ENCODE measurements at regions not wholly inside any gene's neighbourhood (a gene's known extent, or its start where the extent isn't known, plus 50 kb on each side); places are given as distances from the start of the nearest gene placed in this dataset.
"Not testable (repeated sequence)": the region's sequence is repeated elsewhere in the genome, so short reads cannot be mapped to it uniquely, and the experiment has no call there.

DNA sequence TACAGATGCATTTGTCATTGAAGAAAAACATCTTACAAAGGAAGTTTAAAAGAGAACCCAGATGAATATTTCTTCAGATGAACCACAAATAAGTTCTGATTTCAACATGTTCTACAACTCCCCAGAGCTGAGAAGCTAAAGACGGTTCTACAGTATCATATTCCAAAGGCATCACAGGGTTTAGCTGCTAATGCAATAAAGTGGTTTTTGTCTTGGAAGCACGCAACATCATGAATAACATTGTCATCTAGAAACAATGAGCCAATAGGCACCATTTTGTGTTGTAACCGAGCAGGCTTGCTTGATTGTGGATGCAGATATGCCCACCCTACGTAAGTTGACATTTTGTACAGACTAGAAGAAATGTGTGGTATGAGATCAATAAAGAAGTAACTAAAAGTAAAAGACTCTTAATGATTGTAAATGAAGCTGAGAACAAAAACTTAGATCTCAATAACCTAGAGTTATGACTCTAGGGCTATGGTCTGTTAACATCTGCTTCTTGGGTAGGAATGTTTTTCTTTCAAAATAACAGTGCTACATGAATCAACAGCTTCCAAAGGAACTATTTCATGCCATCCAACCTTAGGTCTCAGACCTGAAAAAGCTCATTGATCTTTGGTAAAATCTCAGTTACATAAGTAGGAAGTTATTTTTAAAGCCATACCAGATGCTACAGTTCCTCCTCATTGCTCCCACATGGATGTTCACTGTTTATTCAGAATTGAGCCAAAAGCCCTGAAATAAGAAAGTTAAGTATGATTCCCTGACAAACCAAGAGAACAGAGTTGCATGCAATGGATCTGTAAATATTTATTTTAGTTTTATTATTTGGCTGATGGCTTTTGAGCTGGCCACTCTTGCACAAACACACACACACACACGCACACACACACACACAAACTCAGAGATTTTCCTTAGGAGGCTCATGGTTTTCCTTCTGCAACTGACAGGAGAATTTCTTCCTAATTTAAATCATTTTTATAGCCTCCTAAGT lies 118.7 kb upstream of the SLCO6A1 start:
- DNase-seq (ENCODE audit: low spot score): no peak

DNA sequence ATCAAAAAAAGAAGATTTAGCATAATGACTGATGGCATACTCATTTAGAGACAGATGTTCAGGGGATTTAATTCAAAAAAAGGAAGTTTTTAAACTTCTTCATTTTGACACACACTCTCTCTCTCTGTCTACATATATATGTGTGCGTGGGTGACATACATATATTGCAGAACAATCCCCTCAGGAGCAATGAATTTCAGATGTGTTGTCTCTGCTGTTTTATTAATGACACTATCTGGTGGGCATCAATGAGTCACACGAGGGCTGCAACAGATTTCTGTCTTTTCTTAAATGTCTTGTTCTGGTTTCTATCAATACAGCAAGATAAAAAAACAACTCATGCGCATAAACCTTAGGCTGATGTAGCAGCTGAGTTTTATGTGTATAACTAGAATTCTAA lies 123.5 kb upstream of the SLCO6A1 start:
- DNase-seq (ENCODE audit: low spot score): no peak

DNA sequence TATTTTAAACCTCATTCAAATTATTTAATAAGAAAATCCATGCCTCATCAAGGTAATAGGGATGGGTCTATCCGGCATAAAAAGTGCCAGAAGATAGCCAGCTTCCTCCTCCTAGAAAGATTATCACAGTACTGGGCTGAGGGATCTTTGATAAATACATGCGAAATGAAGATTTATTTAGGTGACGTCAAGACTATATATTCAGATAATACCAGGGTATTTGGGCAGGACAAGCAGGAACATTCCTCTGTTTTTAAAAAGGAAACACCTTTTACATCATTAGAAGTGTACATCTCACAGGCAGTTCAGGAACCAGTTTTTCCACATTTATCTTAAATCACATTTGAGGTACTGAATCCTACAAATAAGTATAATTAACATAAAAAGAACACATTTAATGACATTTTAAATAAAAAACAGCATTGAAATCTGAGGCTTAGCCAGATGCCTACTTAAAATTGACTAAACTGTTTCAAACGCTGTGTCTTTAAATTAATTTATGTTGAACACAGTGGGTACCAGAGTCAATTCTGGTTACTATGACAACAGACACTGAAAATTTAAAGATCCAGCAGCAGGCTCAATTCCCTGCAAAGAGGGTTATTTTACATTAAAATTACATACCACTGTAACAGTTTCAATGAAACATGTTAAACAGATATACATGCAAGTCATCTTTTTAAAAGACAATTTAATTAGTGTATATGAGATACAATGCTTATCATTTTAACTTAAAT lies 124.7 kb upstream of the SLCO6A1 start:
- no peak for DNase-seq (ENCODE audit: low spot score)

DNA sequence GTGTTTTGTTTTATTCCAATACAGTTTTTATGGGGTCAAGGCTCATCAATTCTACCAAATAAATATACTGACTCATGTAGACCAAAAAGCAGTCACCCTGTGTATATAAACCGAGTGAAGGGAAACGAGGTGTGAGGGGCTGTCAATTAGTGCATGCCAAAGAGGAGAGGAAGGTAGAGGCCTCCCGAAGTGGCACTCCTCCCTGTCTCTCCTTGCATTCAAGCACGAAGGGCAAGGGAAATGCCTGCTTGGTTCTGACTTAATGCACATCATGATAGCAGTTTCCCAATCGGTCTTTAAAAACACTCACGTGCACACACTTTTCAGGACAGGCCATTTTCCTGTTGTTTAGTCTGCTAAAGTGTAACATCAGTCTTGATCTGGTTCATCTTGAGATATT lies 125.6 kb upstream of the SLCO6A1 start:
- no peak for DNase-seq (ENCODE audit: low spot score)

DNA sequence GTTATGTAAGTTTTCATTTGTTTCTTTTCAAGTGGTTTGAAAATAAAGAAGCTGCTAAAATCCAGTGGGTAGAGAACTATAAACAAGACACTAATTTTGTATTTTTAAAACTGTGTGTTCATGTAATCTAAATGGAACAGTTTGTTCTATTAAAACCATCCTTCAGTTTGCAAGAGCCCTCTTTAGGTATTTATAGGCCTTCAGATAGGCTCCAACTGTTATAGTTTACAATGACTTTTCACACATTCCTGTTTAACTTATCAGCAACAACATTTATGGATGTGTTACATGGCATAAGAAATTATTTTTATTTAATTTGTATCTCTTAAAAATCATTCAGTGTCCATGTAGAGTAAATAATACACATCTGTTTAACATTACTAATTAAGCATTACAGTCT lies 126.7 kb upstream of the SLCO6A1 start:
- DNase-seq (ENCODE audit: low spot score): no peak

DNA sequence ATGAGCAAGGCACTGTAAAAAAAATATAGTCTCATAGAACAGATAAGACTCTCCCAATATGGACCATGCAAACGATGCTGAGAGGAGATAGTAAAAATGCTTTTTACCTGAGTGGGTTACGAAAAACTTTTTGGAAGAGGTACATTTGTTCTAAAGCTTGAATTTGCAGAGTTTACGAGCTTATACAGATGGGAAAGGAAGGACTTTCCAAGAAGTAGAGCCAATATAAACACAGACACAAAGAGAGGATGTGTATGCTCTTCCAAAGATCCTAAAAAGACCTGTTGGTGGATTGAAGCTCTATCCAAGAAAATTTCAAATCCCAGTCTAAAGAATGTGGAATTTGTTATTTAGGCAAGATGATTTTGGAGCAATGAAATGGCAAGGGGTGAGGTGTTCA lies 127.1 kb upstream of the SLCO6A1 start:
- no peak for DNase-seq (ENCODE audit: low spot score)

DNA sequence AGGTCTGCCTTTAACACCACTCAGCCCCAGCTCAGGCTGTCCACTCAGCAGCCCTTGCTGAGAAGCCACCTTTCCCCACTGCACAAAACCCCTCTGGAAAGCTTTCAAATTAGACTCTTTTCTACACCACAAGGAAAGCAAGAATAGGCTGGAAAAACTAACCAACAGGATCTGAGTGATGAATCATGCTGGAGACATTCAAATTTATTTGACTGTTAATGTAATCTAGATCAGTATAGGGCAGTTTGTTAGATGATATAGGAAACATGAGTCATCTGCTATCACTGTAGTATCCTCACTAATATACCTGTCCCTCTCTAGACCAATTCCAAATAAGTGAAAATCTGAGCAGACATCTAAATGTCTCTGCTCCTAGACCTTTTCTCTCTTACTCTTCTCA lies 127.8 kb upstream of the PAM start:
- no peak for DNase-seq (ENCODE audit: low spot score)

DNA sequence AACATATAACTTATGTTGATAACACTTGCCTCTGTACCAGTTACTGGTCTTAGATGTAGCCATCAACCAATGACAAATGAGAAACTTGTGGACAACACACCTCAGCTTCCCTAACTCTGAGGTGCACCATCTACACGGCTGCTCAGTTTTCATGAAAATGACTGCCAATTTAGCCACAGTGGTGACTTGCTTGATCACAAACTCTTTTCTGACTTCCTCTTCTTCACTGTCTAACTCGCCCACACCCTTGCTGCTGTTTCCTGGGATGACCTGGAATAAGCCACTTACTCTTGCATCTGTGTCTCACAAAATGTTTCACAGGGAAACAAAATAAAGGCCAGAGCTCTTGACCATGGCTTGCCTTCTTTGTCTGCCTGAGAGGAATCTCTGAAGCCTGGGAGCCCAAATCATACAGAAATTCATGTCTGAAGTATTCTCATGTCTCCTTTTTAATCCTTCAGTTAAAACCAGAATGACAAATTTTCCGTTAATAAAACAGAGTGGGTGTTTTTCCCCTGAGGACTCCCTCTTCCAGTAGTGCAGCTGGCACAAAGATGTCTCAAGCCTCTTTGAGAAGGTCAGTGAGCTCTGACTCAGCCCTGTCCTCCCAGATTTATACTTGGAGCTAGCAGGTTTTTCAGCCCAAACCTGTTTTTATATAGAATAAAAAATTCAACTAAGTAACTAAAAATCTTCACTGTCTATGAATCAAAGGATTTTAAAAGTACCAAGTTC lies 126.5 kb upstream of the PAM start:
- no peak for DNase-seq (ENCODE audit: low spot score)

DNA sequence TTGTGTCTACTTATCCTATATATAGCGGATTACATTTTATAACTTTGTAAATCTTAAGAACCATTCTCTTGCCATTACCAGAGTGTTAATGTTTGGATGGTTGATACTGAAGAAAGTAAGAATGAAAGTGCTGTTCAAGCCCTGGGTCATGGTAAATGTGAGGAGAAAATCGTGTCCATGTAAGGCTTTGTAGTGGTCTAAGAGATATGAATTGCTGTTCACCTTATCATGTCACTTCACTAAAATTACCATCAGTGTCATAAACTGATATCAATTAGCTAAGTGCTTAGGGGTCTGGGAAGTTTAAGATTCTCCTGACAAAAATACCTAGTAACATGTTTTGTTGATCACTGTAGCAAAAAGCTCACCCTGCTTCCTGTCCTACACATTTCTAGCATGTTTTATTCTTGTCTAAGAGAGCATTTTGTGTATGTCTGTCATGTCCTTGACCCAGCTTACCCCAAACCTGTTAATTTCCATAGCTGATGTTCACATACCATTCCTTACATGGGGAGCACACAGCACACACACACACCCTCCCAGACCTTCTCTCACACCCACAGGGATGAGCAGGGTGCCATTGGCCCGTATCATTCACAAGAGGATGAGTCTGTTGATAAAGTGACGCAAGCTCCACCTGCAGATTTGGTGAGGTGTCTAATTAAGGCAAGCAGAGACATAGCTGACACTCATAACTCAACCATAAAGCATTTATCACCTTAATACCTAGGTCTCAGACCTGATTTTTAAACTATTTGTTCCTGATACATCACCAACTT lies 125.1 kb upstream of the PAM start:
- DNase-seq (ENCODE audit: low spot score): no peak

DNA sequence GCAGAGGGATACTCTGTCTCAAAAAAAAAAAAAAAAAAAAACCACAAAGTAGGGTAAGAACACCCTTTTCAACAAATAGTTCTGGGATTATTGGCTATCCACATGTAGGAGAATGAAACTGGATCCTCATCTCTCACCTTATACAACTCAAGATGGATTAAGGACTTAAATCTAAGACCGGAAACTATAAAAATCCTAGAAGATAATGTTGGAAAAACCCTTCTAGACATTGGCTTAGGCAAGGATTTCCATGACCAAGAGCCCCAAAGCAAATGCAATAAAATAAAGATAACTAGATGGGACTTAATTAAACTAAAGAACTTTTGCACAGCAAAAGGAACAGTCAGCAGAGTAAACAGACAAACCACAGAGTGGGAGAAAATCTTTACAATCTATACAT lies 119.7 kb upstream of the PAM start:
- not testable (repeated sequence) for DNase-seq (ENCODE audit: low spot score)

DNA sequence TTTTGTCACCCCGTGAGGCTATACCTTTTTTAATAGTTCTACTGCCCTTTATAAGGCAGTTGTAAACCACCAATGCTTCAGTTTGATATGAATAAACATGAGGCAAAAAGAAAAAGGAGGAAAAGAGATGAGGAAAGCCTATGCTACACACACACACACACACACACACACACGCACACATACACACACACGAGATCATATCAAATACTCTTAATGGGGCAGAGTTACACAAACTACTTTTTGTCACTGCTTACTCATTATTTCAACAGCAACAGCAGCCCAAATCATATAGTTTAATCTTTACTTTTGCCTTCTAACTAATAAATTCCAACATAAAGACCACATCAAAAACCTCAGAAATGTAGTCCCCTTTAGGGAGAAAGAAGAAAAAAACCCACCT lies 116.8 kb upstream of the PAM start:
- DNase-seq (ENCODE audit: low spot score): no peak

DNA sequence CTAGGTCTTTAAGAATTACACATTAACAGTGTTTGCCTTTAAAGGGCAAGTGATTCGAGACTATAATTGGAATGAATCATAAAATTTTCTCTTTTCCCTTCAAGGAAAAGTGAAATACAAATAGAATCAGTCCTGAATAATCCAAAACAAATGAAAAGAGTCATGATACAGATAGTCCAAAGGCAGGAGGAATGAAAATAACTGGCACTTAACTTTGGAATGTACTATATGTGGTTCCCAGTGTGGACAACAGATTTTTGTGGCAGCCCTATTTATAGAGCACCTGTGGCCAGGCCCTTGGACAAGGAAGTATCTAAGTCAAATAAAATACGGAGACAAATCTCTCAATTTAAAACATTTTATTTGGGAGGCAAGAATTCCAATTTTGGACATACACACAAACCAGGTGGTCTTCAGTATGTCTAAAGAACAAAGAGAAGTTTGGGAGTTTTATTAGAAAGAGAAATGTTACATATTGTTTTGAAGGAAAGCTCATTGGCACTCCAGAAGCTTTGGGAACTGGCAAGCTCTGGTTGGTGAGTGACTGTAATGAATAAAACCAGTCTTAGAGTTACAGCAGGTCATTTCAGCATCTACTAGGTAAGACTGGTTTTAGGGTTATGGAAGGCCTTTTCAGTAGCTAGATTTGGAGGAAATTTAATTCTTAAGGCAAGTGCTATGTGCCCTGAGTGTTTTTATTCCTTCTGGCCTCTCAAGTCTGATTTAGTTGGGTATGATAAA lies 116.0 kb upstream of the PAM start:
- no peak for DNase-seq (ENCODE audit: low spot score)

DNA sequence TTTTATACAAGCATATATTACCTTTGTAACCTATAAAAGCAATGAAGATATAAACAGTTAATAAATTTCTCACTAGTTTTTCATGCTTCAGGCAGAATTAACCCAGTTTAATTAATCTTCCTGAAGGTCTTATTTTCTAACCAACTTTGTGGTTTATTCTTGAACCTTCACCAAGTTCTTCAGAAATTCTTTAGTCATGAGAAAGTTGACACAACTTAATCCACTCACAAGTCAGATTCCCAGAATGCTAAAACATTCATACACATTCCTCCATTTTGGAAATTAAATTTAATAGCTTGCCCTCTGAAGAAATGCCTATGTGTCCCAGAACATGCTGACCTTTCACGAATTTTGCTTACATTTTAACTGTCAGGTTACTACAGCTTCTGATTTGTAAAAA lies 105.4 kb upstream of the PAM start:
- DNase-seq (ENCODE audit: low spot score): no peak

DNA sequence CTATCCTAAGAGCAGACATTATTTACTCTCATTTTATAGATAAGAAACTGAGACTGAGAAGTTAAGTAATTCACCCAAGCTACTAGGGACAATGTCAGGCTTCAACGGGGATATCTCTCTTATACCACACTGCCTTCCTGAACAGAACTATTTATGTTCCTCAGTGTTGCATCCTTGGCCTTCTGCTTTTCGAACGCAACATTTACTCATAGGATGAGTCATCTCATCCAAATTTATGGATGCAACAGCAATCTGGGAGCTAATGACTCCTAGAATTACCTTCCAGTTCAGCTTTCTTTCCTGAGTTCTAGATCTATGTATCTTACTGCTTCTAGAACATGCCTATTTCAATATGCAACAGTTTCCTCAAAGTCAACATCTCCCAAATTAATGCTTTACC lies 103.6 kb upstream of the PAM start:
- no peak for DNase-seq (ENCODE audit: low spot score)

DNA sequence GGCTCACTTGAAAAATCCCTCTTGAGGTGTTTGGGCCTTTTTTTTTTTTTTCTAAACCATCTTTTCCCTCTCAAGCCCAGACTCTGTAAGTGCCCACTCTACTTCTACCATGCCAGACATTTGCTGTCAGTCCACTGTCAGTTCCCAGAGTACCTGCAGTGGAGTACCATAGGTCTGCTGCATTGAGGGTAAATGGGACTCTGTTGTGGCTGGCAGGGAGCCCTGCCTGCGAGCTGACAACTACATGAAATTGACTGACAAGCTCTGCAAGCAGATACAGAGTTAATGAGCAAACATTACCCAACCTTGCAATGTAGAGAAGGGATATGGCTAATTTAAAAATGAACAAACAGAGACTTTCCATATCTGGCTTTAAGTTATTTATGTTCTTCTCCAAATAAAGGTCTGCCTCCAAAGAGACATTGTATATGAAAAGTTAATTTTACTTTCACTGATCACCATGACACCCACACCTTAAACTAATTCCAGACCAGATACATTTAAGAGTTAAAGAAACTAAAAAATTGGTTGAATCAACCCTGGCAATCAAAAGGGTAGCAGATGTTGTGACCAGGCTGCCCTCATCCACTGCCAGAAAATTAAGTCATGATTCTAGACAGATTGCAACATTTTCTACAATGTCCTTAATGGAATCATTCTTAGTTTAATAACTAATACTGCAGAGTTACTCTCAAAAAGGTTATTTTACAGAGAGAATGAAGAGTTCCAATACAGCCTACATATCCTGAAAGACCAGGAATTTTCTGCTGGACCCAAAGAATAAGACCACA lies 100.4 kb upstream of the PAM start:
- DNase-seq (ENCODE audit: low spot score): no peak

DNA sequence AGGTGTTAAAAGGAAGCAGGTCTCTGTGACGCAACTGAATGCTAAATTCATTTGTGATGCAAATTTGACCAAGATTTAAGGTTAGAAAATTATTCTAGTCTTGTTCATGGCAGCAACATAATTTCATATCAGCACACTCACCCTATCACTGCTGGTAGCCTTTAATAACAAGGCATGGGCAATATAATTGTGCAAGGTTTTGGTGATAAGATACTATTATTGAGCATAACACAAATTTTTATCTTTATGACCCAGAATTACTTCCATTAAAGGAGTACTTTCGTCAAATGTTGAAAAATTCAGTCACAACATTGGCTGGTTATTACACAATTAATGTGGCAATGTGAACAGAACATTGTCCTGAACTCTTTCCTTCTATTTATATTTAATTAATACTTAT lies 96.0 kb upstream of the PAM start:
- no peak for DNase-seq (ENCODE audit: low spot score)

DNA sequence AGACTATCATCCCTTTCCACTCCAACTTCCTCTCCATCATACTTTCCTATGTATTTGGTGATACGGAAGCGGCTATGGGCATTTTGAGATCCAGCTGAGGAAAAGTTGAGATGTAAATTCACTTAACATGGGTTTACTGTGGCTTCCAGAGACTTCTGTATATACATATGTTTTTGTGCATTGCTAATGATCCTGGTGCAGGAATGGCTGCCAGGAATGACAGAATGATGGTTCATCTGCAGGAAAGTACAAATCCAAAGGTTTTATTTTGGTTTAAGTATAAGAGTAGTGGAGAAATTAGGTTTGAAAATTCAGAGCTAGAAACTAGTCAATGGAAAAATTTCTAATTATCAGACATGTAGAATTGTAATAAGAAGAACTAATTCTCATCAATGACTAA lies 95.0 kb upstream of the PAM start:
- no peak for DNase-seq (ENCODE audit: low spot score)

DNA sequence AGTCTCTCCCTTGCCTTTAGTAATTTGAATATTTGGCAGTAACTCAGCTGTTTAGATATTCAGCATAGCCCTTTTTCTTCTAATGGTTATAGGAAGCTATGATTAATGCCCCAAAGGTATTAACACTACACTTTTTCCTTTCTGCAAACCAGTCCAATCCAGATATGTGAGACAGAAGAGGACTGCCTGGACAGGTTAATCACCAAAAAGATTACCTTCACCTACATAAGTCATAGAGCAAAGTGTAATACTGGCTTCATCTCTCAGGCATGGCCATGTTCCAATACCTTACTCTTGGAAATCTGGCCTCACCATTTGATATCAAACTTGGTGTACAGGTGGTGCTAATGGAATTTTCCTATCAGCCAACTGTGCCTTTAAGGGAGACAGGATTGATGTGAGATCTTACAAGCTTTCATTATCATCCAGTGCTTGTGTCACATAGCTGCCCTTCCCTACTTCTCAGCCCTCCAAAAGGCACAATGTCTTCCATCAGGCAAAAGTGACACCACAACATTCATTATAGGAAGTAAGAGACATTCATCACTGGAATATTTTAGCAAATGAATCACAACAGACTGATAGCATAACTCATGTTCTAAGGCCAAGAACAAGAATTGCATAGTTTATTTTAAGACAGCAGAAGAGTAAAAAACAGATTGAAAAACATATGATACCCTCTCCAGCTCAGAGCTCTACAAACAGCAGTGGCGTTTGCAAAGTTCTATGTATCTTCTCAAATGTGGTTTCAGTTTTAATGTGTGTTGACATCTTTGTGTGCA lies 91.2 kb upstream of the PAM start:
- no peak for DNase-seq (ENCODE audit: low spot score)

DNA sequence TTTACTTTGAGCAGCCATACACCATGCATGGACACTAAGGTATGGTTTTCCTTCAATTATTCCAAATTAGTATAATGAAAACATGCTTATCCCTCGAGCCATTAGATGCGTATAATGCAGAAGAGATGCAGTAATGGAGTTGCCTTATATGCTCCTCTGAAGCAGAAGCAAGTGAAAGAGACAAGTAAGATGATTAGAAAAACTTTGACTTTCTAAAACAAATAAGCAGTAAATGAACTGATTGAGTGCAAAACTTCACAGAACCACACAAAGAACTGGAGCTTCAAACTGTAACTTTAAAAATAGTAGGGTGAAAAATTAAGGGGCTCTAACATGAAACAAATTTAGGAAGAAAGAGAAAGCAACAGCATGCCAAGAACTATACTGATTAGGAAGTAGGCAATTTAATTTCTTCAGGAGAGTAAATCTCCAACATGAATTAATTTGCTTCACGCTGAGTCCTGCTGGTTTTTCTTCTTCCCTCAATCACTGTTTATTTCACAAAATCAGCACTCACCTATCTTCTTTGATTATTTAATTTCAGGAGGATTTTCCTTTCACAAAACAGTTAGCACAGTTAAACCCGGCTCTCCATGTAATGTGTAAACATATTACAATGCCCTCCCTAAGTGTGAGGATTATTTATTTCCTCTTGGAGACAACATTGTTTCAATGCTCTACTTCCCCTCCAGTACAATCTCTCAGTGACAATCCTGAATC lies 90.3 kb upstream of the PAM start:
- DNase-seq (ENCODE audit: low spot score): no peak

Data from germinal center (tissue), 1 donor.